H1 (cell line): ENCODE measurements at regions not wholly inside any gene's neighbourhood (a gene's known extent, or its start where the extent isn't known, plus 50 kb on each side); places are given as distances from the start of the nearest gene placed in this dataset.

Experiments used
- CTCF ChIA-PET: fragments of 300-600 bp; sonication (Branson Sonifier 250); formaldehyde crosslinking; loops from one replicate; lab custom pipeline; 2021; ENCODE audit not compliant: partially characterized antibody; lab: Charles Lee
- POLR2A ChIA-PET: fragments of 300-600 bp; sonication (Branson Sonifier 250); formaldehyde crosslinking; loops from one replicate; lab custom pipeline; 2021; ENCODE audit warnings: inconsistent platforms; ENCODE audit not compliant: partially characterized antibody; lab: Charles Lee
- DNase-seq, 2 experiments: peaks; one replicate each; pipeline versions ENCODE4 v3.0.0 to v3.0.0-alpha.2; 2010 to 2022; ENCODE audit warnings: low spot score in 2 of 2, low read depth in 1 of 2, mixed read lengths in 1 of 2
- FAIRE-seq: peaks from 2 replicates; lab custom pipeline; 2011; peaks lifted over from hg19 to GRCh38; lab: Jason Lieb, UNC
- H2AFZ ChIP-seq: 2 replicates; pipeline ENCODE4 v1.8.1; 2012; ENCODE audit warnings: low read length, inconsistent platforms
- H2AK5ac ChIP-seq: 2 replicates; pipeline ENCODE4 v1.6.1; 2013; ENCODE audit warnings: low read depth, low read length
- H2BK120ac ChIP-seq: replicated peaks from 2 replicates; pipeline ENCODE3; 2013; ENCODE audit warnings: low read depth, low read length, inconsistent platforms
- H2BK12ac ChIP-seq: 2 replicates; pipeline ENCODE4 v1.6.1; 2013; ENCODE audit warnings: low read depth, low read length
- H2BK15ac ChIP-seq: 2 replicates; pipeline ENCODE4 v1.6.1; 2013; ENCODE audit warnings: low read length
- H2BK20ac ChIP-seq: 2 replicates; pipeline ENCODE4 v1.6.1; 2013; ENCODE audit warnings: low read length
- H2BK5ac ChIP-seq: 2 replicates; pipeline ENCODE4 v1.6.1; 2013; ENCODE audit warnings: low read depth, low read length
- H3K14ac ChIP-seq: 2 replicates; pipeline ENCODE4 v1.6.1; 2013; ENCODE audit warnings: inconsistent platforms; ENCODE audit not compliant: insufficient read length
- H3K18ac ChIP-seq: 2 replicates; pipeline ENCODE4 v1.6.1; 2013; ENCODE audit warnings: low read length; ENCODE audit errors: extremely low read depth
- H3K23ac ChIP-seq: 2 replicates; pipeline ENCODE4 v1.6.1; 2013; ENCODE audit warnings: inconsistent platforms; ENCODE audit not compliant: insufficient read length
- H3K23me2 ChIP-seq: 2 replicates; pipeline ENCODE4 v1.6.1; 2013; ENCODE audit warnings: low read depth, low read length
- H3K27ac ChIP-seq: 2 replicates; pipeline ENCODE4 v1.6.1; 2011; ENCODE audit warnings: low read depth, low read length, inconsistent platforms
- H3K27me3 ChIP-seq, 4 experiments: replicated peaks in 1 of 4; 1 replicate in 1 of 4; 2 replicates in 3 of 4; pipeline versions ENCODE4 v1.6.1 to v1.8.1; 2011 to 2013; ENCODE audit warnings: low read length in 3 of 4, mild to moderate bottlenecking in 3 of 4, inconsistent platforms in 2 of 4, mixed read lengths in 2 of 4, moderate library complexity in 1 of 4; ENCODE audit not compliant: control insufficient read depth in 3 of 4, insufficient read depth in 3 of 4; ENCODE audit errors: extremely low read depth in 1 of 4
- H3K36me3 ChIP-seq, 4 experiments: 2 replicates each; pipeline versions ENCODE4 v1.6.1 to v1.8.1; 2011 to 2013; ENCODE audit warnings: mild to moderate bottlenecking in 4 of 4, low read length in 3 of 4, moderate library complexity in 2 of 4, control low read depth in 1 of 4, inconsistent platforms in 1 of 4; ENCODE audit not compliant: insufficient read depth in 4 of 4, control insufficient read depth in 2 of 4
- H3K4ac ChIP-seq: replicated peaks from 2 replicates; pipeline ENCODE3; 2013; ENCODE audit warnings: low read length, low read depth, mixed read lengths, inconsistent platforms; ENCODE audit not compliant: insufficient read length
- H3K4me1 ChIP-seq, 4 experiments: replicated peaks in 1 of 4; 1 replicate in 1 of 4; 2 replicates in 3 of 4; pipeline versions ENCODE4 v1.6.1 to v1.8.1; 2011 to 2013; ENCODE audit warnings: low read length in 3 of 4, inconsistent platforms in 2 of 4, mixed read lengths in 1 of 4; ENCODE audit not compliant: insufficient read depth in 4 of 4, control insufficient read depth in 3 of 4
- H3K4me2 ChIP-seq, 2 experiments: 2 replicates each; pipeline versions ENCODE4 v1.6.1 to v1.8.1; 2011 to 2013; ENCODE audit warnings: low read depth in 2 of 2, low read length in 2 of 2, control low read depth in 1 of 2, inconsistent platforms in 1 of 2, mild to moderate bottlenecking in 1 of 2; ENCODE audit not compliant: insufficient read depth in 1 of 2
- H3K4me3 ChIP-seq, 4 experiments: fragments of 200-600, 300-600 bp in 1 of 4; sonication (generic), shearing (Covaris generic), sonication (Bioruptor Twin) in 1 of 4; 2 replicates each; pipeline versions ENCODE4 v1.5.1 to v1.8.1; 2011 to 2016; ENCODE audit warnings: low read length in 4 of 4, low read depth in 3 of 4, control low read depth in 2 of 4, inconsistent platforms in 2 of 4, mild to moderate bottlenecking in 2 of 4, mixed read lengths in 1 of 4, moderate library complexity in 1 of 4; ENCODE audit not compliant: insufficient read depth in 2 of 4; ENCODE audit errors: extremely low read depth in 1 of 4
- H3K56ac ChIP-seq: replicated peaks from 2 replicates; pipeline ENCODE3; 2013; ENCODE audit warnings: low read depth, mild to moderate bottlenecking, mixed read lengths, low read length, inconsistent platforms; ENCODE audit not compliant: insufficient read length
- H3K79me1 ChIP-seq: 2 replicates; pipeline ENCODE4 v1.6.1; 2013; ENCODE audit warnings: low read depth, low read length, control low read depth
- H3K79me2 ChIP-seq, 2 experiments: 2 replicates each; pipeline versions ENCODE4 v1.6.1 to v1.8.1; 2012 to 2013; ENCODE audit warnings: low read length in 2 of 2, mild to moderate bottlenecking in 2 of 2, inconsistent platforms in 1 of 2; ENCODE audit not compliant: insufficient read depth in 2 of 2, control insufficient read depth in 1 of 2
- H3K9ac ChIP-seq, 4 experiments: replicated peaks in 1 of 4; 1 replicate in 1 of 4; 2 replicates in 3 of 4; pipeline versions ENCODE4 v1.6.1 to v1.8.1; 2011 to 2013; ENCODE audit warnings: low read depth in 3 of 4, low read length in 3 of 4, control low read depth in 2 of 4, mild to moderate bottlenecking in 2 of 4, moderate library complexity in 2 of 4, inconsistent platforms in 1 of 4; ENCODE audit errors: extremely low read depth in 1 of 4
- H3K9me3 ChIP-seq, 2 experiments: 2 replicates each; pipeline versions ENCODE4 v1.6.1 to v1.8.1; 2012 to 2013; ENCODE audit warnings: mild to moderate bottlenecking in 2 of 2, moderate library complexity in 2 of 2, control low read depth in 1 of 2, inconsistent platforms in 1 of 2, low read depth in 1 of 2, low read length in 1 of 2, mixed read lengths in 1 of 2; ENCODE audit not compliant: insufficient read depth in 2 of 2
- H4K20me1 ChIP-seq, 2 experiments: replicated peaks in 1 of 2; 2 replicates each; pipeline versions ENCODE3 to v1.8.1; 2011 to 2013; ENCODE audit warnings: inconsistent platforms in 2 of 2, low read length in 2 of 2, mild to moderate bottlenecking in 1 of 2; ENCODE audit not compliant: insufficient read depth in 2 of 2, control insufficient read depth in 1 of 2
- H4K5ac ChIP-seq: 2 replicates; pipeline ENCODE4 v1.6.1; 2013; ENCODE audit warnings: low read length, low read depth, mixed read lengths, inconsistent platforms; ENCODE audit not compliant: insufficient read length
- H4K8ac ChIP-seq: 2 replicates; pipeline ENCODE4 v1.8.0; 2013; ENCODE audit warnings: mild to moderate bottlenecking, moderate library complexity, low read length, inconsistent platforms; ENCODE audit not compliant: insufficient read depth; ENCODE audit errors: extremely low read depth
- H4K91ac ChIP-seq: replicated peaks from 2 replicates; pipeline ENCODE3; 2013; ENCODE audit warnings: low read length, mixed read lengths, inconsistent platforms; ENCODE audit not compliant: insufficient read length
- BACH1 ChIP-seq: IDR thresholded peaks from 2 replicates; pipeline ENCODE4 v1.6.1; 2012; ENCODE audit warnings: low read length, improper control_type of control experiment
- CREB1 ChIP-seq: IDR thresholded peaks from 2 replicates; pipeline ENCODE4 v1.6.1; 2012; ENCODE audit warnings: inconsistent platforms
- EZH2 ChIP-seq: fragments of 200-600 bp; sonication (generic); IDR thresholded peaks from 2 replicates; pipeline ENCODE4 v1.7.1; 2012; ENCODE audit warnings: low read depth, mild to moderate bottlenecking, moderate library complexity, low read length, inconsistent platforms; ENCODE audit not compliant: severe bottlenecking
- KDM4A ChIP-seq: IDR thresholded peaks from one replicate; pipeline ENCODE4 v1.7.1; 2012; ENCODE audit warnings: low read depth, mild to moderate bottlenecking, moderate library complexity, low read length, inconsistent platforms; ENCODE audit not compliant: severe bottlenecking
- POLR2AphosphoS5 ChIP-seq: IDR thresholded peaks from 2 replicates; pipeline ENCODE4 v1.6.1; 2011; ENCODE audit warnings: low read depth, low read length
- RFX5 ChIP-seq: IDR thresholded peaks from 2 replicates; pipeline ENCODE4 v1.6.1; 2011; ENCODE audit warnings: low read depth, low read length, improper control_type of control experiment, borderline replicate concordance
- RNF2 ChIP-seq: fragments of 200-900, 300-1000 bp; sonication (generic); IDR thresholded peaks from 2 replicates; pipeline ENCODE4 v1.7.1; 2016; ENCODE audit warnings: borderline replicate concordance, low read depth, mild to moderate bottlenecking, antibody characterized with exemption, low read length; ENCODE audit not compliant: poor library complexity, severe bottlenecking; ENCODE audit errors: missing control alignments
- SP2 ChIP-seq: IDR thresholded peaks from 2 replicates; pipeline ENCODE4 v1.6.1; 2012; ENCODE audit warnings: mild to moderate bottlenecking, low read length, inconsistent platforms
- SRF ChIP-seq: IDR thresholded peaks from 2 replicates; pipeline ENCODE4 v1.6.1; 2011; ENCODE audit warnings: mild to moderate bottlenecking, low read depth, low read length, moderate library complexity
- WGBS, 2 experiments: shearing (Covaris generic) in 1 of 2; methylation state at CpG; one replicate each; pipeline versions ENCODE4 v1.1.6 to v1.1.7; 2013 to 2015; ENCODE audit warnings: low lambda C conversion rate in 2 of 2, mixed read lengths in 2 of 2, inconsistent platforms in 1 of 2, low coverage in 1 of 2, missing lambda C conversion rate in 1 of 2; ENCODE audit not compliant: insufficient replicate concordance in 2 of 2, insufficient coverage in 1 of 2, insufficient read length in 1 of 2; ENCODE audit errors: extremely low coverage in 1 of 2, missing lambda C conversion rate in 1 of 2; 5-methylcytosine and 5-hydroxymethylcytosine counted together
- TF ChIP-seq, protein P1 (sequence below), 3 experiments: IDR thresholded peaks; 1 replicate in 2 of 3; 2 replicates in 1 of 3; pipeline versions ENCODE4 v1.5.1 to v1.6.1; 2011; ENCODE audit warnings: low read length in 3 of 3, mild to moderate bottlenecking in 3 of 3, inconsistent platforms in 2 of 3, low read depth in 1 of 3, moderate library complexity in 1 of 3; ENCODE audit not compliant: insufficient read depth in 1 of 3; ENCODE audit errors: control extremely low read depth in 1 of 3

DNA sequence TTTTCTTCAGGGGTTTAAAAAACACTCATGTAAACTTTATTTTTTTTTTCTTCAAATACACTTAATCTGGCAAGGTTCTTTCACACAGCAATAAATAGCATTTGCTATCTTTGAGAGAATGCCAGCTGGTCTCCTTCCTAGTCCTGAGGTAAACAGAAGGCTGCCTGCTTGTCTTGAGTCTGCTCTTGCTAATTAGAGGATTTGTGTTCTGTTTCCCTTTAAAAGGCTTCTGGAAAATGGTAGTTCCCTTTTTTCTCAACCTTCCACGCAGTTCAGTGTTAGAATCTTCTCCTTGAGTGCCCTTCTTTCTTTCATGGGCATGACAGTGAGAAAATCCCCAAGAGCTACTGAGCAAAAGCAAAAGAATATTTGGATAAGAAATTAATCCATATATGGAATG lies 92.3 kb upstream of the DCN start:
- FAIRE-seq, result no peak
- no peak overlapping the region; a peak in 1 of 7 replicates for H3K9ac ChIP-seq
- H3K18ac ChIP-seq, result no peak overlapping the region
- H3K23me2 ChIP-seq, result peaks cover 2% of the 10 kb centered on the region; the same call in 1 of the 2 replicates
- no peak overlapping the region for H4K5ac ChIP-seq
- no peak overlapping the region for H3K4me2 ChIP-seq
- H3K4ac ChIP-seq, result no peak overlapping the region
- no peak overlapping the region for H2AK5ac ChIP-seq
- DNase-seq, result no peak
- no peaks in the 10 kb centered on the region for H4K20me1 ChIP-seq
- no peak for TF ChIP-seq SRF
- TF ChIP-seq EZH2, result no peak
- no peak for TF ChIP-seq CREB1
- TF ChIP-seq, protein P1, sequence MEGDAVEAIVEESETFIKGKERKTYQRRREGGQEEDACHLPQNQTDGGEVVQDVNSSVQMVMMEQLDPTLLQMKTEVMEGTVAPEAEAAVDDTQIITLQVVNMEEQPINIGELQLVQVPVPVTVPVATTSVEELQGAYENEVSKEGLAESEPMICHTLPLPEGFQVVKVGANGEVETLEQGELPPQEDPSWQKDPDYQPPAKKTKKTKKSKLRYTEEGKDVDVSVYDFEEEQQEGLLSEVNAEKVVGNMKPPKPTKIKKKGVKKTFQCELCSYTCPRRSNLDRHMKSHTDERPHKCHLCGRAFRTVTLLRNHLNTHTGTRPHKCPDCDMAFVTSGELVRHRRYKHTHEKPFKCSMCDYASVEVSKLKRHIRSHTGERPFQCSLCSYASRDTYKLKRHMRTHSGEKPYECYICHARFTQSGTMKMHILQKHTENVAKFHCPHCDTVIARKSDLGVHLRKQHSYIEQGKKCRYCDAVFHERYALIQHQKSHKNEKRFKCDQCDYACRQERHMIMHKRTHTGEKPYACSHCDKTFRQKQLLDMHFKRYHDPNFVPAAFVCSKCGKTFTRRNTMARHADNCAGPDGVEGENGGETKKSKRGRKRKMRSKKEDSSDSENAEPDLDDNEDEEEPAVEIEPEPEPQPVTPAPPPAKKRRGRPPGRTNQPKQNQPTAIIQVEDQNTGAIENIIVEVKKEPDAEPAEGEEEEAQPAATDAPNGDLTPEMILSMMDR (IDR thresholded peaks at IDR 0.05; ENCODE audit: control extremely low read depth in 1 of 3, insufficient read depth in 1 of 3, low read depth in 1 of 3, low read length in 3 of 3), result no peak
- no peak for TF ChIP-seq KDM4A
- no peak for TF ChIP-seq POLR2AphosphoS5
- TF ChIP-seq RNF2, result no peak
- no peak for TF ChIP-seq BACH1
- TF ChIP-seq RFX5, result no peak
- no peak for TF ChIP-seq SP2
- no peaks in the 10 kb centered on the region for H3K79me1 ChIP-seq
- H3K23ac ChIP-seq, result no peak overlapping the region
- no peaks in the 10 kb centered on the region for H3K36me3 ChIP-seq
- peaks cover 2 to 19% (median 4%) of the 10 kb centered on the region in 4 experiments; a peak in 6 of 7 replicates for H3K4me1 ChIP-seq
- no peak overlapping the region for H3K56ac ChIP-seq
- no peak overlapping the region for H3K27ac ChIP-seq
- H2AFZ ChIP-seq, result no peak overlapping the region
- H3K9me3 ChIP-seq, result no peaks in the 10 kb centered on the region
- H2BK5ac ChIP-seq, result no peak overlapping the region
- no peak overlapping the region for H2BK15ac ChIP-seq
- H4K8ac ChIP-seq, result no peak overlapping the region
- no peak overlapping the region for H2BK12ac ChIP-seq
- WGBS, 2 experiments, result 31% methylated on average over 1 of the region's 1 CpG; no CpG with 5 or more reads in 1 of the 2 experiments
- H2BK120ac ChIP-seq, result no peak overlapping the region
- H2BK20ac ChIP-seq, result no peak overlapping the region
- CTCF ChIA-PET, result no interaction called here
- POLR2A ChIA-PET, result no interaction called here
- H4K91ac ChIP-seq, result no peak overlapping the region
- H3K79me2 ChIP-seq, result no peaks in the 10 kb centered on the region
- no peak overlapping the region for H3K14ac ChIP-seq
- no peak overlapping the region for H3K4me3 ChIP-seq
- H3K27me3 ChIP-seq, result no peaks in the 10 kb centered on the region
